Thoracic aorta (tissue), 2 donors: ENCODE measurements at regions not wholly inside any gene's neighbourhood (a gene's known extent, or its start where the extent isn't known, plus 50 kb on each side); places are given as distances from the start of the nearest gene placed in this dataset.

Source experiments
- ATAC-seq: fragments of 150-250 bp; one replicate; pipeline ENCODE4 v1.8.0; 2017; ENCODE audit warnings: low read depth; ENCODE audit not compliant: insufficient number of reproducible peaks, low FRiP score
- DNase-seq: peaks from one replicate; pipeline ENCODE4 v3.0.0-alpha.2; 2020; ENCODE audit warnings: low spot score
- H3K27ac ChIP-seq, 2 donors: fragments of 200-600 bp; sonication (generic); 1 replicate in 1 of 2; 2 replicates in 1 of 2; pipeline ENCODE4 v1.5.1; 2016; ENCODE audit warnings: mild to moderate bottlenecking in 2 of 2, moderate library complexity in 2 of 2
- H3K27me3 ChIP-seq: fragments of 200-600 bp; sonication (generic); replicated peaks from 2 replicates; pipeline ENCODE4 v1.6.0; 2016; ENCODE audit warnings: mild to moderate bottlenecking; ENCODE audit not compliant: insufficient read depth
- H3K36me3 ChIP-seq: fragments of 200-600 bp; sonication (generic); one replicate; pipeline ENCODE4 v1.5.1; 2016
- H3K4me1 ChIP-seq, 2 donors: fragments of 200-600 bp; sonication (generic); 1 replicate in 1 of 2; 2 replicates in 1 of 2; pipeline versions ENCODE4 v1.5.1 to v1.6.0; 2016; ENCODE audit warnings: low read depth in 2 of 2, mild to moderate bottlenecking in 1 of 2; ENCODE audit not compliant: control insufficient read depth in 1 of 2
- H3K4me3 ChIP-seq: fragments of 200-600 bp; sonication (generic); 2 replicates; pipeline ENCODE4 v1.5.1; 2016; ENCODE audit warnings: mild to moderate bottlenecking
- H3K9me3 ChIP-seq: fragments of 200-600 bp; sonication (generic); 2 replicates; pipeline ENCODE4 v1.5.1; 2016
- CTCF ChIP-seq: fragments of 200-600 bp; sonication (generic); IDR thresholded peaks from one replicate; pipeline ENCODE4 v1.5.1; 2019; ENCODE audit warnings: antibody characterized with exemption

GRCh38 chr1:229896861-229897260 is 170.2 kb upstream of the GALNT2 start:
- ATAC-seq (no peak), DNase-seq (no peak)
- TF ChIP-seq CTCF = no peak
- no peaks in the 10 kb centered on the region for H3K4me1 ChIP-seq
- no peaks in the 10 kb centered on the region for H3K9me3 ChIP-seq
- H3K4me3 ChIP-seq = no peak overlapping the region
- H3K27ac ChIP-seq = no peak overlapping the region
- H3K36me3 ChIP-seq = no peaks in the 10 kb centered on the region
- H3K27me3 ChIP-seq = no peaks in the 10 kb centered on the region

GRCh38 chr1:229897501-229897900 is 169.5 kb upstream of the GALNT2 start:
- H3K4me1 ChIP-seq = no peaks in the 10 kb centered on the region
- TF ChIP-seq CTCF = no peak

GRCh38 chr1:229900220-229900619 is 166.8 kb upstream of the GALNT2 start:
- no peak for TF ChIP-seq CTCF
- H3K4me1 ChIP-seq = no peaks in the 10 kb centered on the region
- no peaks in the 10 kb centered on the region for H3K36me3 ChIP-seq
- no peak for ATAC-seq
- no peak overlapping the region for H3K4me3 ChIP-seq
- no peak for DNase-seq
- no peak overlapping the region for H3K27ac ChIP-seq
- H3K27me3 ChIP-seq = no peaks in the 10 kb centered on the region
- H3K9me3 ChIP-seq = no peaks in the 10 kb centered on the region

More at GRCh38 chr1:229897501-229897900, 169.5 kb upstream of the GALNT2 start:
- no peaks in the 10 kb centered on the region for H3K27me3 ChIP-seq
- no peak overlapping the region for H3K27ac ChIP-seq
- H3K36me3 ChIP-seq = no peaks in the 10 kb centered on the region
- DNase-seq (no peak), ATAC-seq (no peak)
- no peak overlapping the region for H3K4me3 ChIP-seq
- no peaks in the 10 kb centered on the region for H3K9me3 ChIP-seq

GRCh38 chr1:229905031-229905545 is 161.9 kb upstream of the GALNT2 start:
- H3K27me3 ChIP-seq = no peaks in the 10 kb centered on the region
- DNase-seq (no peak), ATAC-seq (no peak)
- H3K27ac ChIP-seq = no peak overlapping the region
- no peak overlapping the region for H3K4me3 ChIP-seq
- H3K9me3 ChIP-seq = no peaks in the 10 kb centered on the region
- TF ChIP-seq CTCF = no peak
- no peaks in the 10 kb centered on the region for H3K36me3 ChIP-seq
- no peaks in the 10 kb centered on the region for H3K4me1 ChIP-seq

- H3K9me3 ChIP-seq = no peaks in the 10 kb centered on the region
- no peak overlapping the region for H3K27ac ChIP-seq
- ATAC-seq = no peak
- no peaks in the 10 kb centered on the region for H3K4me1 ChIP-seq
- no peaks in the 10 kb centered on the region for H3K36me3 ChIP-seq
- no peak for TF ChIP-seq CTCF
- no peak for DNase-seq
- no peak overlapping the region for H3K4me3 ChIP-seq
- H3K27me3 ChIP-seq = no peaks in the 10 kb centered on the region
These were observed 161.4 kb upstream of the GALNT2 start for GRCh38 chr1:229905652-229906051.
